ENCODE measurements at regions not wholly inside any gene's neighbourhood (a gene's known extent, or its start where the extent isn't known, plus 50 kb on each side); places are given as distances from the start of the nearest gene placed in this dataset.

GRCh38 chr13:34338102-34338501, 520.2 kb downstream of the RFC3 start:
- dilution Hi-C loops (cut with HindIII; ENCODE audit: low sequenced_read_pairs, unreplicated experiment): no loop called here
- Histone ChIP-seq H2BK15ac (ENCODE audit: low read depth, low read length) (no peak overlapping the region), H2AK5ac (ENCODE audit: low read depth, low read length) (no peak overlapping the region), H2BK20ac (ENCODE audit: low read depth, low read length) (no peak overlapping the region), H3K9ac (ENCODE audit: low read depth, low read length) (no peak overlapping the region), H3K23ac (ENCODE audit: low read depth, low read length) (no peak overlapping the region), H4K8ac (ENCODE audit: low read depth in 2 of 2, low read length in 2 of 2) (no peak overlapping the region), H3K79me1 (ENCODE audit: low read depth in 1 of 2, low read length in 2 of 2) (no peaks in the 10 kb centered on the region), H4K91ac (ENCODE audit: insufficient read depth, low read depth, low read length) (no peak overlapping the region), H3K27me3 (ENCODE audit: control insufficient read depth, insufficient read depth, low read length) (peaks cover 2% of the 10 kb centered on the region; the same call in 1 of the 2 replicates), H3K18ac (ENCODE audit: low read depth, low read length) (no peak overlapping the region), H4K20me1 (ENCODE audit: insufficient read depth, low read length) (no peaks in the 10 kb centered on the region), H3K4me3 (ENCODE audit: insufficient read depth, low read depth, low read length) (no peak overlapping the region), H3K4me1 (ENCODE audit: control insufficient read depth, insufficient read depth, low read length) (no peaks in the 10 kb centered on the region), H3K9me1 (ENCODE audit: insufficient read depth, low read length) (no peaks in the 10 kb centered on the region), H2BK5ac (ENCODE audit: low read depth, low read length, poor library complexity, severe bottlenecking) (no peak overlapping the region), H4K5ac (ENCODE audit: low read depth, low read length) (no peak overlapping the region), H3K14ac (replicated peaks; ENCODE audit: low read depth, low read length) (no peak overlapping the region), H3K36me3 (ENCODE audit: control insufficient read depth, insufficient read depth, low read length) (no peaks in the 10 kb centered on the region), H3K27ac (ENCODE audit: insufficient read depth, low read length) (no peak overlapping the region), H3K56ac (ENCODE audit: extremely low read depth, insufficient read depth, low read length) (no peak overlapping the region), H3K4me2 (ENCODE audit: low read depth, low read length) (no peak overlapping the region), H3K9me3 (ENCODE audit: control insufficient read depth, insufficient read depth, low read length) (no peaks in the 10 kb centered on the region), H3K4ac (ENCODE audit: low read depth, low read length) (no peak overlapping the region), H2BK120ac (ENCODE audit: low read depth, low read length) (no peak overlapping the region), H2AFZ (replicated peaks; ENCODE audit: low read length, poor library complexity) (no peak overlapping the region), H2AK9ac (replicated peaks; ENCODE audit: low read depth, low read length, poor library complexity) (no peak overlapping the region)
- in situ Hi-C loops (cut with MboI; ENCODE audit: low sequenced_read_pairs): no loop called here
- WGBS, 2 experiments (ENCODE audit: extremely low coverage in 2 of 2, insufficient read length in 1 of 2): no CpG with 5 or more reads among the region's 1 CpG
- POLR2A ChIA-PET (ENCODE audit: unreplicated experiment): no interaction called here
- intact Hi-C loops (cut with micrococcal nuclease): no loop called here
- BruUV-seq (replicated peaks): no TSS peak
- CTCF ChIA-PET: interaction anchor here (0.6 kb wide), 1 partner anchor 540 kb away, joined by 3 read pairs; no protein-coding TSS in a partner anchor
- DNase-seq (no peak), ATAC-seq (ENCODE audit: low read depth) (no peak)
- TF ChIP-seq MAFK (IDR thresholded peaks at IDR 0.05; ENCODE audit: low read depth, low read length): no peak
- no peak for TF ChIP-seq ELK1 (IDR thresholded peaks at IDR 0.05; ENCODE audit: borderline replicate concordance, low read depth, low read length)

Data from IMR-90 (cell line).